ENCODE measurements at regions not wholly inside any gene's neighbourhood (a gene's known extent, or its start where the extent isn't known, plus 50 kb on each side); places are given as distances from the start of the nearest gene placed in this dataset.

DNA sequence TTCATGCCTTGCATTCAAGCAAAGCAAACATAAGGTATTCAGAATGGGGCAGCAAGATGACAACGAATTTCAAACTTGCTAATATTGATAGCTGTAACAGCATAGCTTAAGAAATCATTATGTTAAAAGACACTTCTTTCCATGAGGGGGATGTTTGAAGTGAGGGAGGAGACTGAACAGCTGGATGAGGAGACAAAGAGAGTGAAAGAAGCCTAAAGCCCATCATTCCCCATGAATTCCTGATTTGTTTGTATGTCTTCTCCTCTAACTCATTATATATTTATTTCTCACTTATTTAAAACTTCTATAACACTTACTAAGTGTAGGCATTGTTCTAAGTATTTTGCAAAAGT is 125.2 kb upstream of the PBX1 start:
- WGBS, 4 donors: 46 to 70% (median 52%) methylated on average over 1 of the region's 1 CpG
- DNase-seq (no peak), ATAC-seq (no peak)
- TF ChIP-seq POLR2A (IDR thresholded peaks at IDR 0.05): no peak
- TF ChIP-seq CTCF (IDR thresholded peaks at IDR 0.05): no peak
- no peaks in the 10 kb centered on the region for H3K27me3 ChIP-seq
- H3K36me3 ChIP-seq: no peaks in the 10 kb centered on the region
- no peaks in the 10 kb centered on the region for H3K9me3 ChIP-seq
- no peak overlapping the region for H3K27ac ChIP-seq
- no peak overlapping the region for H3K4me3 ChIP-seq
- intact Hi-C loops (cut with DNase I): loop anchor here in 1 of 10 donors (10.0 kb wide), 1 partner anchor 481 kb away; no protein-coding TSS in a partner anchor
- H3K4me1 ChIP-seq: no peaks in the 10 kb centered on the region

GRCh38 chr1:164440232-164440631 is 118.8 kb upstream of the PBX1 start:
- Histone ChIP-seq H3K4me3 (no peak overlapping the region), H3K27ac (no peak overlapping the region), H3K36me3 (no peaks in the 10 kb centered on the region), H3K27me3 (no peaks in the 10 kb centered on the region), H3K4me1 (peaks cover 0 to 14% (median 0%) of the 10 kb centered on the region in 12 donors), H3K9me3 (no peaks in the 10 kb centered on the region)
- intact Hi-C loops (cut with DNase I): loop anchor here in 8 of 10 donors (2.0 to 10.0 kb wide), 9 partner anchors 95 to 355 kb away; partner anchors contain the start of gene PBX1 (in 1 of the 8)
- WGBS, 4 donors: 53 to 69% (median 59%) methylated on average over 1 of the region's 1 CpG
- TF ChIP-seq POLR2A (IDR thresholded peaks at IDR 0.05) (no peak), CTCF (IDR thresholded peaks at IDR 0.05) (peak; percentile 18 to 66 (median 53))
- peak in 4 of 5 donors; percentile 48 to 64 (median 56) for DNase-seq
- ATAC-seq: peak; percentile 97 to 100 (median 100)

- H3K4me3 ChIP-seq: no peak overlapping the region
- DNase-seq (no peak), ATAC-seq (no peak)
- TF ChIP-seq CTCF (IDR thresholded peaks at IDR 0.05) (no peak), POLR2A (IDR thresholded peaks at IDR 0.05) (no peak)
- H3K36me3 ChIP-seq: no peaks in the 10 kb centered on the region
- H3K9me3 ChIP-seq: no peaks in the 10 kb centered on the region
- H3K27me3 ChIP-seq: no peaks in the 10 kb centered on the region
- H3K27ac ChIP-seq: no peak overlapping the region
- peaks cover 0 to 14% (median 0%) of the 10 kb centered on the region in 12 donors for H3K4me1 ChIP-seq
- WGBS, 4 donors: 84 to 91% (median 85%) methylated on average over 1 of the region's 1 CpG
- intact Hi-C loops (cut with DNase I): loop anchor here in 8 of 10 donors (5.0 to 10.0 kb wide), 7 partner anchors 92 to 352 kb away; partner anchors contain the start of gene PBX1 (in 1 of the 8)
Observed at GRCh38 chr1:164443166-164443565, 115.8 kb upstream of the PBX1 start.

GRCh38 chr1:164443836-164444235 is 115.1 kb upstream of the PBX1 start:
- 84 to 93% (median 91%) methylated on average over 1 of the region's 1 CpG for WGBS, 4 donors
- ATAC-seq (no peak), DNase-seq (no peak)
- Histone ChIP-seq H3K4me3 (no peak overlapping the region), H3K27me3 (no peaks in the 10 kb centered on the region), H3K36me3 (no peaks in the 10 kb centered on the region), H3K4me1 (peaks cover 0 to 14% (median 0%) of the 10 kb centered on the region in 12 donors), H3K27ac (no peak overlapping the region), H3K9me3 (no peaks in the 10 kb centered on the region)
- intact Hi-C loops (cut with DNase I): loop anchor here in 8 of 10 donors (5.0 to 10.0 kb wide), 7 partner anchors 91 to 351 kb away; partner anchors contain the start of gene PBX1 (in 1 of the 8)
- no peak for TF ChIP-seq CTCF (IDR thresholded peaks at IDR 0.05)
- no peak for TF ChIP-seq POLR2A (IDR thresholded peaks at IDR 0.05)

Measured in heart left ventricle (tissue), 16 donors.